ENCODE measurements at regions not wholly inside any gene's neighbourhood (a gene's known extent, or its start where the extent isn't known, plus 50 kb on each side); places are given as distances from the start of the nearest gene placed in this dataset.

DNA sequence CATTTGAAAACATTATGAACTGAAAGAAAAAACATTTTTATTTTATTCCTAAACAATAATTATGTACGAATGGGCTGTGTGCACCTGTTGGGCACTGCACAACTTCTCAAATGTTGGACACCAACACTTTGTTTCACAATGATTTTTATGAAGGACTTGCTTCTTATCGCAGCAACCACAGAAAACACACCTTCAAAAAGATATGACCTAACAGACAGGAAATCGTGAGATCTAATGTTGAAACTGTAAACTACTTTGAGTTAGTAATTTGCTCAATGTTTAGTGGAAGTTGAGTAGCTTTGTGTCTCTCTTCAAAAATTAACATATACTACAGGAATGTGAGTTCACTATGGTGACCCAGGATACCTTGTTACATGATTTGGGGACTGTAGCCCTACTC lies 98.6 kb downstream of the NXPE2 start:
- TF ChIP-seq EZH2 (IDR thresholded peaks at IDR 0.05), result no peak
- no peak for TF ChIP-seq POLR2AphosphoS5 (IDR thresholded peaks at IDR 0.05; ENCODE audit: borderline replicate concordance, low read depth, low read length)
